ENCODE measurements at regions not wholly inside any gene's neighbourhood (a gene's known extent, or its start where the extent isn't known, plus 50 kb on each side); places are given as distances from the start of the nearest gene placed in this dataset.

GRCh38 chr14:45491914-45492313 is 238.9 kb upstream of the MIS18BP1 start:
- WGBS, 2 experiments (ENCODE audit: extremely low coverage in 1 of 2, insufficient coverage in 1 of 2, insufficient read length in 1 of 2, insufficient replicate concordance in 2 of 2, low coverage in 1 of 2, low lambda C conversion rate in 2 of 2, missing lambda C conversion rate in 1 of 2) = 87% methylated on average over 3 of the region's 3 CpGs; no CpG with 5 or more reads in 1 of the 2 experiments
- no peak for TF ChIP-seq SRF (IDR thresholded peaks at IDR 0.05; ENCODE audit: low read depth, low read length)
- TF ChIP-seq SP2 (IDR thresholded peaks at IDR 0.05; ENCODE audit: low read length) = no peak
- no peak for TF ChIP-seq SP4 (IDR thresholded peaks at IDR 0.05; ENCODE audit: low read length)
- TF ChIP-seq GTF2F1 (IDR thresholded peaks at IDR 0.05; ENCODE audit: borderline replicate concordance, low read depth, low read length) = no peak
- no peak for TF ChIP-seq CHD2 (IDR thresholded peaks at IDR 0.05; ENCODE audit: low read length)
- POLR2A ChIA-PET (ENCODE audit: partially characterized antibody) = no interaction called here

More at GRCh38 chr14:45491914-45492313, 238.9 kb upstream of the MIS18BP1 start:
- H3K4me1 ChIP-seq (replicated peaks in 1 of 4; ENCODE audit: control insufficient read depth in 3 of 4, insufficient read depth in 4 of 4, low read length in 3 of 4) = no peaks in the 10 kb centered on the region
- no peak overlapping the region for H3K4me2 ChIP-seq (ENCODE audit: insufficient read depth in 1 of 2, low read depth in 2 of 2, low read length in 2 of 2)
- no peak overlapping the region for H4K5ac ChIP-seq (ENCODE audit: insufficient read length, low read depth, low read length)
- H4K8ac ChIP-seq (ENCODE audit: extremely low read depth, insufficient read depth, low read length) = no peak overlapping the region
- no peaks in the 10 kb centered on the region for H4K20me1 ChIP-seq (replicated peaks in 1 of 2; ENCODE audit: control insufficient read depth in 1 of 2, insufficient read depth in 2 of 2, low read length in 2 of 2)
- H3K23ac ChIP-seq (ENCODE audit: insufficient read length) = no peak overlapping the region
- H2AK5ac ChIP-seq (ENCODE audit: low read depth, low read length) = no peak overlapping the region
- no peak overlapping the region for H3K4me3 ChIP-seq (ENCODE audit: extremely low read depth in 1 of 4, insufficient read depth in 2 of 4, low read depth in 3 of 4, low read length in 4 of 4)
- peaks cover 2% of the 10 kb centered on the region; the same call in 1 of the 2 replicates for H3K23me2 ChIP-seq (ENCODE audit: low read depth, low read length)
- no peaks in the 10 kb centered on the region for H3K79me1 ChIP-seq (ENCODE audit: low read depth, low read length)
- H2BK12ac ChIP-seq (ENCODE audit: low read depth, low read length) = no peak overlapping the region
- no peak overlapping the region for H2BK5ac ChIP-seq (ENCODE audit: low read depth, low read length)
- H3K27me3 ChIP-seq (replicated peaks in 1 of 4; ENCODE audit: control insufficient read depth in 3 of 4, extremely low read depth in 1 of 4, insufficient read depth in 3 of 4, low read length in 3 of 4) = no peaks in the 10 kb centered on the region
- no peak overlapping the region for H2BK120ac ChIP-seq (replicated peaks; ENCODE audit: low read depth, low read length)
- CTCF ChIA-PET (ENCODE audit: partially characterized antibody) = interaction anchor here (0.8 to 2.2 kb wide), 2 partner anchors 12 to 93 kb away, joined by 3 to 5 read pairs; no protein-coding TSS in a partner anchor
- H4K91ac ChIP-seq (replicated peaks; ENCODE audit: insufficient read length, low read length) = no peak overlapping the region
- no peak overlapping the region for H2BK20ac ChIP-seq (ENCODE audit: low read length)
- FAIRE-seq = no peak
- no peak overlapping the region for H3K9ac ChIP-seq (replicated peaks in 1 of 4; ENCODE audit: extremely low read depth in 1 of 4, low read depth in 3 of 4, low read length in 3 of 4)
- H3K4ac ChIP-seq (replicated peaks; ENCODE audit: insufficient read length, low read depth, low read length) = no peak overlapping the region
- H3K9me3 ChIP-seq (ENCODE audit: insufficient read depth in 2 of 2, low read depth in 1 of 2, low read length in 1 of 2) = peaks cover 5% of the 10 kb centered on the region in 2 experiments; a peak in 3 of 4 replicates
- H2BK15ac ChIP-seq (ENCODE audit: low read length) = no peak overlapping the region
- no peak overlapping the region for H3K14ac ChIP-seq (ENCODE audit: insufficient read length)
- no peak overlapping the region for H3K27ac ChIP-seq (ENCODE audit: low read depth, low read length)
- H3K79me2 ChIP-seq (ENCODE audit: control insufficient read depth in 1 of 2, insufficient read depth in 2 of 2, low read length in 2 of 2) = no peaks in the 10 kb centered on the region
- H3K18ac ChIP-seq (ENCODE audit: extremely low read depth, low read length) = no peak overlapping the region
- H3K56ac ChIP-seq (replicated peaks; ENCODE audit: insufficient read length, low read depth, low read length) = no peak overlapping the region
- H3K36me3 ChIP-seq (ENCODE audit: control insufficient read depth in 2 of 4, insufficient read depth in 4 of 4, low read length in 3 of 4) = no peaks in the 10 kb centered on the region
- no peak for DNase-seq (ENCODE audit: low read depth in 1 of 2, low spot score in 2 of 2)
- H2AFZ ChIP-seq (ENCODE audit: low read length) = no peak overlapping the region

Data from H1 (cell line).